Mesothelial cell of epicardium (in vitro differentiated cells): ENCODE measurements at regions not wholly inside any gene's neighbourhood (a gene's known extent, or its start where the extent isn't known, plus 50 kb on each side); places are given as distances from the start of the nearest gene placed in this dataset.

Experiments
- DNase-seq, 2 experiments: peaks; one replicate each; pipeline ENCODE4 v3.0.0; 2021; ENCODE audit warnings: low spot score in 2 of 2; ENCODE audit not compliant: unreplicated experiment in 2 of 2
- H3K27ac Mint-ChIP-seq: 2 replicates; pipeline ENCODE4 v1.8.0; 2021; ENCODE audit warnings: mixed read lengths
- H3K27me3 Mint-ChIP-seq: 2 replicates; pipeline ENCODE4 v1.8.0; 2021; ENCODE audit warnings: low read depth, mixed read lengths
- H3K36me3 Mint-ChIP-seq: 2 replicates; pipeline ENCODE4 v1.8.0; 2021; ENCODE audit warnings: mixed read lengths
- H3K4me1 Mint-ChIP-seq: 2 replicates; pipeline ENCODE4 v1.8.0; 2021; ENCODE audit warnings: mixed read lengths
- H3K4me3 Mint-ChIP-seq: 2 replicates; pipeline ENCODE4 v1.8.0; 2021; ENCODE audit warnings: mild to moderate bottlenecking, moderate library complexity, mixed read lengths
- H3K9me3 Mint-ChIP-seq: 2 replicates; pipeline ENCODE4 v1.8.0; 2021; ENCODE audit warnings: mixed read lengths
- CTCF ChIP-seq: fragments of 200-600 bp; sonication (generic); IDR thresholded peaks from one replicate; pipeline ENCODE4 v1.5.0; 2021; ENCODE audit warnings: antibody characterized with exemption; ENCODE audit not compliant: unreplicated experiment

GRCh38 chr9:107208121-107208520 lies 75.0 kb upstream of the RAD23B start:
- peaks cover 6% of the 10 kb centered on the region for H3K9me3 Mint-ChIP-seq
- H3K4me3 Mint-ChIP-seq = no peak overlapping the region
- no peak for TF ChIP-seq CTCF
- DNase-seq = no peak
- peaks cover 1% of the 10 kb centered on the region for H3K4me1 Mint-ChIP-seq
- H3K36me3 Mint-ChIP-seq = no peaks in the 10 kb centered on the region
- H3K27me3 Mint-ChIP-seq = no peaks in the 10 kb centered on the region
- no peak overlapping the region for H3K27ac Mint-ChIP-seq

GRCh38 chr9:107210775-107211174 lies 72.3 kb upstream of the RAD23B start:
- H3K4me1 Mint-ChIP-seq = peaks cover 8% of the 10 kb centered on the region
- no peak for DNase-seq
- no peaks in the 10 kb centered on the region for H3K36me3 Mint-ChIP-seq
- no peaks in the 10 kb centered on the region for H3K27me3 Mint-ChIP-seq
- H3K9me3 Mint-ChIP-seq = no peaks in the 10 kb centered on the region
- no peak for TF ChIP-seq CTCF
- no peak overlapping the region for H3K4me3 Mint-ChIP-seq
- no peak overlapping the region for H3K27ac Mint-ChIP-seq

DNA sequence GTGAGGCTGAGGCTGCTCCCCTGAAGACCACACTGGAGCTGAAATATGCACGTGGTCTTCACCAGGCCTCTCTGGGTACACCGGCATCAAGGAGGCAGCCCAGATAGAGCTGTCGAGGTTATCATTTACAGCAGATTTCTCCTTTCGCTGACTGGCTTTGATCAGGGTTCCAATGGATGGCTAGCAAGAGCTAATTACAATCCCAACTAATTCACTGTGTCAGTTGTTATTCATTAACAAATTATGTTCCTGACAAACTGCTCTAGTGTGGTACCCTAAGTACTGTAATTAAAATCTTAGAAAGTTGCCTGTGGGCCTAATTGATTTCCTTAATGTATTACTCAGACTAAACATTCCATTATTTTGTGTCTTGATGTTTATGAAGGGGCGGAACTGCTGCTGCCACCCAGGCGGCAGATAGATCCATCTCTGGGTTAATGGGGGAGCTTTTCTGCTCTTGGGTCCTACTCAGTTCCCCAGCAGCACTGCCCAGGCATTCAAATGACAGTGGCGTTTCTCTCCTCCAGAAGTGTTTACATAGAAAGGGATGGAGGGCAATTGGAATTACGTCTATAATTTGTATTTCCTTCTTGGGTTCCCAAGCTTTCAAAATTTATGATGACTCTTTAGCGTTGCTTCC lies 71.7 kb upstream of the RAD23B start:
- Mint-ChIP-seq H3K4me3 (no peak overlapping the region), H3K4me1 (peaks cover 8% of the 10 kb centered on the region), H3K9me3 (no peaks in the 10 kb centered on the region), H3K27me3 (no peaks in the 10 kb centered on the region), H3K27ac (no peak overlapping the region), H3K36me3 (no peaks in the 10 kb centered on the region)
- no peak for TF ChIP-seq CTCF
- DNase-seq = no peak

DNA sequence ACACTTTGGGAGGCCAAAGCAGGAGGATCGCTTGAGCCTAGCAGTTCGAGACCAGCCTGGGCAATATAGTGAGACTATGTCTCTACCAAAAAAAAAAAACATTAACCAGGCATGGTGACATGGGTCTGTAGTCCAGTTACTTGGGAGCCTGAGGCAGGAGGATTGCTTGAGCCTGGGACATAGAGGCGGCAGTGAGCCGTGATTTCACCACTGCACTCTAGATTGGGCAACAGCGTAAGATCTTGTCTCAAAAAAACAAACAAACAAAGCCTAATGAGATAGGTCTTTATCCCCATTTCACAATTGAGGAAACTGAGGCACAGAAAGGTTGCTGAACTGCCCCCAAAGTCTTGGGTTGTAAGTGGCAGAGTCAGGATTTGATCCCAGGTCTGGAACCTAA lies 70.5 kb upstream of the RAD23B start:
- no peak overlapping the region for H3K4me3 Mint-ChIP-seq
- peaks cover 8% of the 10 kb centered on the region for H3K4me1 Mint-ChIP-seq
- no peaks in the 10 kb centered on the region for H3K27me3 Mint-ChIP-seq
- H3K27ac Mint-ChIP-seq = no peak overlapping the region
- no peak for TF ChIP-seq CTCF
- H3K9me3 Mint-ChIP-seq = no peaks in the 10 kb centered on the region
- DNase-seq = no peak
- no peaks in the 10 kb centered on the region for H3K36me3 Mint-ChIP-seq

DNA sequence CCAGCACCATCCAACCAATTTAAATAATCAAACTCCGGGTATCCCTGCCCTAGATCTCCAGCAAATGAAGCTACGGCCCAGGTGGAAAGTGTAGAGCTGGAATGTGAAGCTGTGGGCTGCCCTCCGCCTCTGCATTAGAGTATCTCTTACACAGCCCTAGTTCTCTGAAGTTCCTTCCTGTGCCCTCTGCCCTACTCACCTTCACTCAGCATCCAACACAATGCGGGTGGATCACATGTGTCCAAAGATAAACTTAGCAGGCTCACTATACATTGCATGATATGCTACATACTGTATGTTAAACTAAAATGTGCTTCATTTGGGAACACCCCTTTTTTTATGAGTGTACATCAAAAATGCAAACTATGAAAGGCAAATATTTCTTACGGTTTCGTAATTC lies 70.0 kb upstream of the RAD23B start:
- Mint-ChIP-seq H3K9me3 (no peaks in the 10 kb centered on the region), H3K27me3 (no peaks in the 10 kb centered on the region), H3K4me3 (no peak overlapping the region), H3K4me1 (peaks cover 8% of the 10 kb centered on the region), H3K36me3 (no peaks in the 10 kb centered on the region), H3K27ac (no peak overlapping the region)
- TF ChIP-seq CTCF = no peak
- no peak for DNase-seq

- no peaks in the 10 kb centered on the region for H3K9me3 Mint-ChIP-seq
- no peak for DNase-seq
- no peak for TF ChIP-seq CTCF
- peaks cover 8% of the 10 kb centered on the region for H3K4me1 Mint-ChIP-seq
- no peaks in the 10 kb centered on the region for H3K27me3 Mint-ChIP-seq
- no peaks in the 10 kb centered on the region for H3K36me3 Mint-ChIP-seq
- no peak overlapping the region for H3K27ac Mint-ChIP-seq
- no peak overlapping the region for H3K4me3 Mint-ChIP-seq
Observed at GRCh38 chr9:107213561-107214028, 69.5 kb upstream of the RAD23B start.
